ENCODE measurements at regions not wholly inside any gene's neighbourhood (a gene's known extent, or its start where the extent isn't known, plus 50 kb on each side); places are given as distances from the start of the nearest gene placed in this dataset.

DNA sequence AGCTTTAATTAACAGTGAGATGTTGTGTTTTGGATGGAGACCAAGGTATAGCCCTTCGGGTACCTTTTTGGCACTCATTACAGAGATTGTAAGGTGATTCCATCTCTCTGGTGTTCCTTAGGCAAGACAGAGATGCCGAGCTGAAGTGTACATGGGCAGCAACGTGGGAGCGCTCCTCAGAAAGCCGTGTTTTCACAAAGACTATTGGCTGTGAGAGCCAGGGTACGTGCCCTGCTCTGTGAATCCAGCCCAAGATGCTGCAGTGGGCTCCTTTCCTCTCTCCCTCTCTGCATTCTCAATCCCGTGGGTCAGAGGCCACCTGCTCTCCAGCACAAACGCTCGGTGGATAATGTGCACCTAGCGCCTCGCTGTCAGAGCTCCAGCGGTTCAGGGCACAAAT lies 203.0 kb upstream of the EPHA4 start:
- TF ChIP-seq RAD21 (IDR thresholded peaks at IDR 0.05; ENCODE audit: low read depth) (no peak), ZBTB7A (IDR thresholded peaks at IDR 0.05; ENCODE audit: low read depth) (no peak), FOXM1 (IDR thresholded peaks at IDR 0.05; ENCODE audit: borderline replicate concordance, low read depth) (no peak), CEBPB (IDR thresholded peaks at IDR 0.05) (no peak), TAF1 (IDR thresholded peaks at IDR 0.05; ENCODE audit: low read depth) (no peak), EGR1 (IDR thresholded peaks at IDR 0.05) (no peak), MAX (IDR thresholded peaks at IDR 0.05) (no peak), CREB1 (IDR thresholded peaks at IDR 0.05; ENCODE audit: low read depth) (no peak)

Data from Ishikawa (cell line).